H1 (cell line): ENCODE measurements at regions not wholly inside any gene's neighbourhood (a gene's known extent, or its start where the extent isn't known, plus 50 kb on each side); places are given as distances from the start of the nearest gene placed in this dataset.

Experiments
- CTCF ChIA-PET: fragments of 300-600 bp; sonication (Branson Sonifier 250); formaldehyde crosslinking; loops from one replicate; lab custom pipeline; 2021; ENCODE audit not compliant: partially characterized antibody; lab: Charles Lee
- POLR2A ChIA-PET: fragments of 300-600 bp; sonication (Branson Sonifier 250); formaldehyde crosslinking; loops from one replicate; lab custom pipeline; 2021; ENCODE audit warnings: inconsistent platforms; ENCODE audit not compliant: partially characterized antibody; lab: Charles Lee
- DNase-seq, 2 experiments: peaks; one replicate each; pipeline versions ENCODE4 v3.0.0 to v3.0.0-alpha.2; 2010 to 2022; ENCODE audit warnings: low spot score in 2 of 2, low read depth in 1 of 2, mixed read lengths in 1 of 2
- FAIRE-seq: peaks from 2 replicates; lab custom pipeline; 2011; peaks lifted over from hg19 to GRCh38; lab: Jason Lieb, UNC
- H2AFZ ChIP-seq: 2 replicates; pipeline ENCODE4 v1.8.1; 2012; ENCODE audit warnings: low read length, inconsistent platforms
- H2AK5ac ChIP-seq: 2 replicates; pipeline ENCODE4 v1.6.1; 2013; ENCODE audit warnings: low read depth, low read length
- H2BK120ac ChIP-seq: replicated peaks from 2 replicates; pipeline ENCODE3; 2013; ENCODE audit warnings: low read depth, low read length, inconsistent platforms
- H2BK12ac ChIP-seq: 2 replicates; pipeline ENCODE4 v1.6.1; 2013; ENCODE audit warnings: low read depth, low read length
- H2BK15ac ChIP-seq: 2 replicates; pipeline ENCODE4 v1.6.1; 2013; ENCODE audit warnings: low read length
- H2BK20ac ChIP-seq: 2 replicates; pipeline ENCODE4 v1.6.1; 2013; ENCODE audit warnings: low read length
- H2BK5ac ChIP-seq: 2 replicates; pipeline ENCODE4 v1.6.1; 2013; ENCODE audit warnings: low read depth, low read length
- H3K14ac ChIP-seq: 2 replicates; pipeline ENCODE4 v1.6.1; 2013; ENCODE audit warnings: inconsistent platforms; ENCODE audit not compliant: insufficient read length
- H3K18ac ChIP-seq: 2 replicates; pipeline ENCODE4 v1.6.1; 2013; ENCODE audit warnings: low read length; ENCODE audit errors: extremely low read depth
- H3K23ac ChIP-seq: 2 replicates; pipeline ENCODE4 v1.6.1; 2013; ENCODE audit warnings: inconsistent platforms; ENCODE audit not compliant: insufficient read length
- H3K23me2 ChIP-seq: 2 replicates; pipeline ENCODE4 v1.6.1; 2013; ENCODE audit warnings: low read depth, low read length
- H3K27ac ChIP-seq: 2 replicates; pipeline ENCODE4 v1.6.1; 2011; ENCODE audit warnings: low read depth, low read length, inconsistent platforms
- H3K27me3 ChIP-seq, 4 experiments: replicated peaks in 1 of 4; 1 replicate in 1 of 4; 2 replicates in 3 of 4; pipeline versions ENCODE4 v1.6.1 to v1.8.1; 2011 to 2013; ENCODE audit warnings: low read length in 3 of 4, mild to moderate bottlenecking in 3 of 4, inconsistent platforms in 2 of 4, mixed read lengths in 2 of 4, moderate library complexity in 1 of 4; ENCODE audit not compliant: control insufficient read depth in 3 of 4, insufficient read depth in 3 of 4; ENCODE audit errors: extremely low read depth in 1 of 4
- H3K36me3 ChIP-seq, 4 experiments: 2 replicates each; pipeline versions ENCODE4 v1.6.1 to v1.8.1; 2011 to 2013; ENCODE audit warnings: mild to moderate bottlenecking in 4 of 4, low read length in 3 of 4, moderate library complexity in 2 of 4, control low read depth in 1 of 4, inconsistent platforms in 1 of 4; ENCODE audit not compliant: insufficient read depth in 4 of 4, control insufficient read depth in 2 of 4
- H3K4ac ChIP-seq: replicated peaks from 2 replicates; pipeline ENCODE3; 2013; ENCODE audit warnings: low read length, low read depth, mixed read lengths, inconsistent platforms; ENCODE audit not compliant: insufficient read length
- H3K4me1 ChIP-seq, 4 experiments: replicated peaks in 1 of 4; 1 replicate in 1 of 4; 2 replicates in 3 of 4; pipeline versions ENCODE4 v1.6.1 to v1.8.1; 2011 to 2013; ENCODE audit warnings: low read length in 3 of 4, inconsistent platforms in 2 of 4, mixed read lengths in 1 of 4; ENCODE audit not compliant: insufficient read depth in 4 of 4, control insufficient read depth in 3 of 4
- H3K4me2 ChIP-seq, 2 experiments: 2 replicates each; pipeline versions ENCODE4 v1.6.1 to v1.8.1; 2011 to 2013; ENCODE audit warnings: low read depth in 2 of 2, low read length in 2 of 2, control low read depth in 1 of 2, inconsistent platforms in 1 of 2, mild to moderate bottlenecking in 1 of 2; ENCODE audit not compliant: insufficient read depth in 1 of 2
- H3K4me3 ChIP-seq, 4 experiments: fragments of 200-600, 300-600 bp in 1 of 4; sonication (generic), shearing (Covaris generic), sonication (Bioruptor Twin) in 1 of 4; 2 replicates each; pipeline versions ENCODE4 v1.5.1 to v1.8.1; 2011 to 2016; ENCODE audit warnings: low read length in 4 of 4, low read depth in 3 of 4, control low read depth in 2 of 4, inconsistent platforms in 2 of 4, mild to moderate bottlenecking in 2 of 4, mixed read lengths in 1 of 4, moderate library complexity in 1 of 4; ENCODE audit not compliant: insufficient read depth in 2 of 4; ENCODE audit errors: extremely low read depth in 1 of 4
- H3K56ac ChIP-seq: replicated peaks from 2 replicates; pipeline ENCODE3; 2013; ENCODE audit warnings: low read depth, mild to moderate bottlenecking, mixed read lengths, low read length, inconsistent platforms; ENCODE audit not compliant: insufficient read length
- H3K79me1 ChIP-seq: 2 replicates; pipeline ENCODE4 v1.6.1; 2013; ENCODE audit warnings: low read depth, low read length, control low read depth
- H3K79me2 ChIP-seq, 2 experiments: 2 replicates each; pipeline versions ENCODE4 v1.6.1 to v1.8.1; 2012 to 2013; ENCODE audit warnings: low read length in 2 of 2, mild to moderate bottlenecking in 2 of 2, inconsistent platforms in 1 of 2; ENCODE audit not compliant: insufficient read depth in 2 of 2, control insufficient read depth in 1 of 2
- H3K9ac ChIP-seq, 4 experiments: replicated peaks in 1 of 4; 1 replicate in 1 of 4; 2 replicates in 3 of 4; pipeline versions ENCODE4 v1.6.1 to v1.8.1; 2011 to 2013; ENCODE audit warnings: low read depth in 3 of 4, low read length in 3 of 4, control low read depth in 2 of 4, mild to moderate bottlenecking in 2 of 4, moderate library complexity in 2 of 4, inconsistent platforms in 1 of 4; ENCODE audit errors: extremely low read depth in 1 of 4
- H3K9me3 ChIP-seq, 2 experiments: 2 replicates each; pipeline versions ENCODE4 v1.6.1 to v1.8.1; 2012 to 2013; ENCODE audit warnings: mild to moderate bottlenecking in 2 of 2, moderate library complexity in 2 of 2, control low read depth in 1 of 2, inconsistent platforms in 1 of 2, low read depth in 1 of 2, low read length in 1 of 2, mixed read lengths in 1 of 2; ENCODE audit not compliant: insufficient read depth in 2 of 2
- H4K20me1 ChIP-seq, 2 experiments: replicated peaks in 1 of 2; 2 replicates each; pipeline versions ENCODE3 to v1.8.1; 2011 to 2013; ENCODE audit warnings: inconsistent platforms in 2 of 2, low read length in 2 of 2, mild to moderate bottlenecking in 1 of 2; ENCODE audit not compliant: insufficient read depth in 2 of 2, control insufficient read depth in 1 of 2
- H4K5ac ChIP-seq: 2 replicates; pipeline ENCODE4 v1.6.1; 2013; ENCODE audit warnings: low read length, low read depth, mixed read lengths, inconsistent platforms; ENCODE audit not compliant: insufficient read length
- H4K8ac ChIP-seq: 2 replicates; pipeline ENCODE4 v1.8.0; 2013; ENCODE audit warnings: mild to moderate bottlenecking, moderate library complexity, low read length, inconsistent platforms; ENCODE audit not compliant: insufficient read depth; ENCODE audit errors: extremely low read depth
- H4K91ac ChIP-seq: replicated peaks from 2 replicates; pipeline ENCODE3; 2013; ENCODE audit warnings: low read length, mixed read lengths, inconsistent platforms; ENCODE audit not compliant: insufficient read length
- TEAD4 ChIP-seq: IDR thresholded peaks from 2 replicates; pipeline ENCODE4 v1.6.1; 2012; ENCODE audit warnings: low read depth, low read length, inconsistent platforms, mixed read lengths
- WGBS, 2 experiments: shearing (Covaris generic) in 1 of 2; methylation state at CpG; one replicate each; pipeline versions ENCODE4 v1.1.6 to v1.1.7; 2013 to 2015; ENCODE audit warnings: low lambda C conversion rate in 2 of 2, mixed read lengths in 2 of 2, inconsistent platforms in 1 of 2, low coverage in 1 of 2, missing lambda C conversion rate in 1 of 2; ENCODE audit not compliant: insufficient replicate concordance in 2 of 2, insufficient coverage in 1 of 2, insufficient read length in 1 of 2; ENCODE audit errors: extremely low coverage in 1 of 2, missing lambda C conversion rate in 1 of 2; 5-methylcytosine and 5-hydroxymethylcytosine counted together

- no peak overlapping the region for H4K91ac ChIP-seq
- H3K23me2 ChIP-seq, result no peaks in the 10 kb centered on the region
These were observed 168.5 kb upstream of the ZSWIM2 start for GRCh38 chr2:187017438-187017837.

More at GRCh38 chr2:187017438-187017837, 168.5 kb upstream of the ZSWIM2 start:
- Histone ChIP-seq H3K23ac (no peak overlapping the region), H3K36me3 (no peaks in the 10 kb centered on the region), H2BK120ac (no peak overlapping the region), H3K9ac (no peak overlapping the region; a peak in 1 of 7 replicates), H3K27ac (no peak overlapping the region), H2BK20ac (no peak overlapping the region), H2BK12ac (no peak overlapping the region), H3K4me2 (no peak overlapping the region), H4K20me1 (no peaks in the 10 kb centered on the region), H3K79me1 (no peaks in the 10 kb centered on the region), H3K4me3 (no peak overlapping the region), H3K56ac (no peak overlapping the region), H4K5ac (no peak overlapping the region), H4K8ac (no peak overlapping the region), H3K79me2 (no peaks in the 10 kb centered on the region), H2BK15ac (no peak overlapping the region), H3K4me1 (no peaks in the 10 kb centered on the region), H2AK5ac (no peak overlapping the region), H2BK5ac (no peak overlapping the region), H2AFZ (no peak overlapping the region), H3K4ac (no peak overlapping the region), H3K18ac (no peak overlapping the region), H3K27me3 (no peaks in the 10 kb centered on the region), H3K14ac (no peak overlapping the region), H3K9me3 (no peaks in the 10 kb centered on the region)
- no peak for FAIRE-seq
- TF ChIP-seq TEAD4, result no peak
- ChIA-PET POLR2A (no interaction called here), CTCF (no interaction called here)
- no peak for DNase-seq
- 82 to 100% methylated on average over 1 to 5 of the region's 5 CpGs for WGBS, 2 experiments
